OCI-LY1 (cell line): ENCODE measurements at regions not wholly inside any gene's neighbourhood (a gene's known extent, or its start where the extent isn't known, plus 50 kb on each side); places are given as distances from the start of the nearest gene placed in this dataset.

Source experiments
- H2AFZ ChIP-seq: fragments of 200-600 bp; sonication (generic), shearing (Covaris generic); 2 replicates; pipeline ENCODE4 v1.6.0; 2014; ENCODE audit warnings: antibody characterized with exemption, mild to moderate bottlenecking, low read length
- H3F3A ChIP-seq: fragments of 200-600 bp; sonication (generic), shearing (Covaris generic); 2 replicates; pipeline ENCODE4 v1.6.0; 2014; ENCODE audit warnings: mild to moderate bottlenecking, antibody characterized with exemption, low read length, moderate library complexity; ENCODE audit not compliant: insufficient read depth
- H3K27ac ChIP-seq: fragments of 200-600 bp; sonication (generic); 2 replicates; pipeline ENCODE4 v1.5.1; 2014; ENCODE audit warnings: low read length, mixed run types, mild to moderate bottlenecking, low read depth; ENCODE audit not compliant: poor library complexity, severe bottlenecking
- H3K27me3 ChIP-seq: fragments of 200-600 bp; sonication (generic); 2 replicates; pipeline ENCODE4 v1.6.0; 2014; ENCODE audit warnings: antibody characterized with exemption, mild to moderate bottlenecking, low read length, moderate library complexity; ENCODE audit not compliant: insufficient read depth
- H3K36me3 ChIP-seq: fragments of 200-600 bp; sonication (generic); 2 replicates; pipeline ENCODE4 v1.6.1; 2014; ENCODE audit warnings: mild to moderate bottlenecking, antibody characterized with exemption, low read length, moderate library complexity, mixed read lengths; ENCODE audit not compliant: insufficient read depth
- H3K4me1 ChIP-seq: fragments of 200-600 bp; sonication (generic); 2 replicates; pipeline ENCODE4 v1.5.1; 2014; ENCODE audit warnings: mild to moderate bottlenecking, low read length, moderate library complexity; ENCODE audit not compliant: insufficient read depth, severe bottlenecking
- H3K4me2 ChIP-seq: fragments of 200-600 bp; sonication (generic), shearing (Covaris generic); 2 replicates; pipeline ENCODE4 v1.6.1; 2014; ENCODE audit warnings: low read length
- H3K4me3 ChIP-seq: fragments of 200-600 bp; sonication (generic); 2 replicates; pipeline ENCODE4 v1.5.1; 2014; ENCODE audit warnings: low read length, low read depth, mild to moderate bottlenecking, mixed read lengths; ENCODE audit not compliant: poor library complexity, severe bottlenecking
- H3K79me2 ChIP-seq: fragments of 200-600 bp; shearing (Covaris generic); 2 replicates; pipeline ENCODE4 v1.6.1; 2016; ENCODE audit warnings: mixed run types, low read length, mixed read lengths; ENCODE audit not compliant: insufficient read depth
- H3K9ac ChIP-seq: fragments of 200-600 bp; sonication (generic), shearing (Covaris generic); 2 replicates; pipeline ENCODE4 v1.6.1; 2014; ENCODE audit warnings: mild to moderate bottlenecking, low read length, mixed read lengths
- H3K9me2 ChIP-seq: fragments of 200-600 bp; sonication (generic), shearing (Covaris generic); 2 replicates; pipeline ENCODE4 v1.6.1; 2014; ENCODE audit warnings: low read depth, mild to moderate bottlenecking, low read length, mixed read lengths
- H3K9me3 ChIP-seq: fragments of 200-600 bp; shearing (Covaris generic); 2 replicates; pipeline ENCODE4 v1.6.1; 2014; ENCODE audit warnings: low read length, mixed read lengths
- H4K20me1 ChIP-seq: fragments of 200-600 bp; sonication (generic), shearing (Covaris generic); 2 replicates; pipeline ENCODE4 v1.6.0; 2016; ENCODE audit warnings: mild to moderate bottlenecking, low read length; ENCODE audit not compliant: insufficient read depth
- EZH2 ChIP-seq: fragments of 200-600 bp; sonication (generic), shearing (Covaris generic); IDR thresholded peaks from 2 replicates; pipeline ENCODE4 v1.8.0; 2017; ENCODE audit warnings: borderline replicate concordance, mixed run types, mild to moderate bottlenecking, antibody characterized with exemption, low read length, moderate library complexity, mixed read lengths
- TF ChIP-seq, protein P1 (sequence below): fragments of 200-600 bp; sonication (generic), shearing (Covaris generic); IDR thresholded peaks from 2 replicates; pipeline ENCODE4 v1.5.1; 2017; ENCODE audit warnings: mild to moderate bottlenecking, antibody characterized with exemption, low read length, moderate library complexity, mixed read lengths

GRCh38 chr17:45690625-45691275 is 93.4 kb upstream of the CRHR1 start:
- H4K20me1 ChIP-seq, result no peaks in the 10 kb centered on the region
- no peaks in the 10 kb centered on the region for H3F3A ChIP-seq
- no peak overlapping the region for H2AFZ ChIP-seq
- peaks cover 8% of the 10 kb centered on the region; the same call in 1 of the 2 replicates for H3K27me3 ChIP-seq
- H3K79me2 ChIP-seq, result no peaks in the 10 kb centered on the region
- no peaks in the 10 kb centered on the region for H3K9me3 ChIP-seq
- TF ChIP-seq, protein P1, sequence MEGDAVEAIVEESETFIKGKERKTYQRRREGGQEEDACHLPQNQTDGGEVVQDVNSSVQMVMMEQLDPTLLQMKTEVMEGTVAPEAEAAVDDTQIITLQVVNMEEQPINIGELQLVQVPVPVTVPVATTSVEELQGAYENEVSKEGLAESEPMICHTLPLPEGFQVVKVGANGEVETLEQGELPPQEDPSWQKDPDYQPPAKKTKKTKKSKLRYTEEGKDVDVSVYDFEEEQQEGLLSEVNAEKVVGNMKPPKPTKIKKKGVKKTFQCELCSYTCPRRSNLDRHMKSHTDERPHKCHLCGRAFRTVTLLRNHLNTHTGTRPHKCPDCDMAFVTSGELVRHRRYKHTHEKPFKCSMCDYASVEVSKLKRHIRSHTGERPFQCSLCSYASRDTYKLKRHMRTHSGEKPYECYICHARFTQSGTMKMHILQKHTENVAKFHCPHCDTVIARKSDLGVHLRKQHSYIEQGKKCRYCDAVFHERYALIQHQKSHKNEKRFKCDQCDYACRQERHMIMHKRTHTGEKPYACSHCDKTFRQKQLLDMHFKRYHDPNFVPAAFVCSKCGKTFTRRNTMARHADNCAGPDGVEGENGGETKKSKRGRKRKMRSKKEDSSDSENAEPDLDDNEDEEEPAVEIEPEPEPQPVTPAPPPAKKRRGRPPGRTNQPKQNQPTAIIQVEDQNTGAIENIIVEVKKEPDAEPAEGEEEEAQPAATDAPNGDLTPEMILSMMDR, result no peak
- no peak for TF ChIP-seq EZH2
- H3K36me3 ChIP-seq, result no peaks in the 10 kb centered on the region
- no peak overlapping the region for H3K27ac ChIP-seq
- H3K9ac ChIP-seq, result no peak overlapping the region
- no peak overlapping the region for H3K4me2 ChIP-seq
- H3K9me2 ChIP-seq, result no peaks in the 10 kb centered on the region
- no peak overlapping the region for H3K4me3 ChIP-seq
- H3K4me1 ChIP-seq, result no peaks in the 10 kb centered on the region

DNA sequence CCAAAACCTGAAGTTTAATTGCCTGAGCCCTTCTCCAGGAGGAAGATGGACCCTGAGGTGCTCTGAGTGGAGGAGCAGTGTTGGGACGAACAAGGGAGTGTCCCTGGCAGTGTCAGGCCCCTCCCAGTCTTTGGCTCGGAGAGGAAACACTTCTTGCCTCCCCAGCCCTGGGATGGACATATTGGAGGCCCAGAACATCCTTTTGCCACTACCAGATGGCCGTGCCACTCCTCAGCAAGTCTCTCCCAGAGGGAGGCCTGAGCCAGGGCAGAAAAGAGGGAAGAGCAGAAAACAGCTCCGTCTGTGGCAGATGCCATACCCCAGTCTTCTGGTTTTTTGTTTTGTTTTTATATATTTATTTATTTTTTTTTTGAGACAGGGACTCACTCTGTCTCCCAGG is 91.5 kb upstream of the CRHR1 start:
- Histone ChIP-seq H2AFZ (no peak overlapping the region), H3K9me2 (no peaks in the 10 kb centered on the region), H3K36me3 (no peaks in the 10 kb centered on the region), H3K27me3 (0 out of 2 replicates have a peak, but pooled peaks cover 8% of the 10 kb centered on the region), H3K4me1 (no peaks in the 10 kb centered on the region), H3K9me3 (no peaks in the 10 kb centered on the region), H3K27ac (no peak overlapping the region), H3K4me2 (no peak overlapping the region), H3F3A (no peaks in the 10 kb centered on the region), H3K9ac (no peak overlapping the region), H3K4me3 (no peak overlapping the region), H3K79me2 (no peaks in the 10 kb centered on the region), H4K20me1 (no peaks in the 10 kb centered on the region)
- TF ChIP-seq, protein P1, result no peak
- TF ChIP-seq EZH2, result no peak

GRCh38 chr17:45693792-45694191 is 90.3 kb upstream of the CRHR1 start:
- no peaks in the 10 kb centered on the region for H3K9me2 ChIP-seq
- no peak overlapping the region for H3K4me2 ChIP-seq
- no peak for TF ChIP-seq EZH2
- TF ChIP-seq, protein P1, result no peak
- H3F3A ChIP-seq, result no peaks in the 10 kb centered on the region
- no peaks in the 10 kb centered on the region for H3K36me3 ChIP-seq
- H3K9ac ChIP-seq, result no peak overlapping the region
- H4K20me1 ChIP-seq, result no peaks in the 10 kb centered on the region
- H3K79me2 ChIP-seq, result no peaks in the 10 kb centered on the region
- H3K4me1 ChIP-seq, result no peaks in the 10 kb centered on the region
- H3K27me3 ChIP-seq, result 0 out of 2 replicates have a peak, but pooled peaks cover 8% of the 10 kb centered on the region
- no peaks in the 10 kb centered on the region for H3K9me3 ChIP-seq
- no peak overlapping the region for H2AFZ ChIP-seq
- H3K4me3 ChIP-seq, result no peak overlapping the region
- H3K27ac ChIP-seq, result no peak overlapping the region
